Muscle layer of colon (tissue), 2 donors: ENCODE measurements at regions not wholly inside any gene's neighbourhood (a gene's known extent, or its start where the extent isn't known, plus 50 kb on each side); places are given as distances from the start of the nearest gene placed in this dataset.
"Not testable (repeated sequence)": the region's sequence is repeated elsewhere in the genome, so short reads cannot be mapped to it uniquely, and the experiment has no call there.

Source experiments
- H3K27ac ChIP-seq: one replicate; pipeline ENCODE4 v1.7.0; 2013; ENCODE audit warnings: low read depth, mild to moderate bottlenecking, low read length, moderate library complexity
- H3K27me3 ChIP-seq, 2 donors: one replicate each; pipeline ENCODE4 v1.7.0; 2013; ENCODE audit warnings: low read length in 2 of 2, mild to moderate bottlenecking in 2 of 2; ENCODE audit not compliant: insufficient read depth in 2 of 2, control insufficient read depth in 1 of 2
- H3K36me3 ChIP-seq: one replicate; pipeline ENCODE4 v1.7.0; 2013; ENCODE audit warnings: mild to moderate bottlenecking, low read length; ENCODE audit not compliant: insufficient read depth
- H3K4me1 ChIP-seq: one replicate; pipeline ENCODE4 v1.7.0; 2013; ENCODE audit warnings: mild to moderate bottlenecking, low read length; ENCODE audit not compliant: insufficient read depth
- H3K4me3 ChIP-seq, 2 donors: one replicate each; pipeline ENCODE4 v1.7.0; 2013; ENCODE audit warnings: low read length in 2 of 2, low read depth in 1 of 2, mild to moderate bottlenecking in 1 of 2, moderate library complexity in 1 of 2
- H3K9ac ChIP-seq: one replicate; pipeline ENCODE4 v1.7.0; 2013; ENCODE audit warnings: low read length
- H3K9me3 ChIP-seq: one replicate; pipeline ENCODE4 v1.7.0; 2013; ENCODE audit warnings: mild to moderate bottlenecking, low read length
- donor health status: abdominal sarcoma.
- donor health status: Adenocarcinoma of cecum.

DNA sequence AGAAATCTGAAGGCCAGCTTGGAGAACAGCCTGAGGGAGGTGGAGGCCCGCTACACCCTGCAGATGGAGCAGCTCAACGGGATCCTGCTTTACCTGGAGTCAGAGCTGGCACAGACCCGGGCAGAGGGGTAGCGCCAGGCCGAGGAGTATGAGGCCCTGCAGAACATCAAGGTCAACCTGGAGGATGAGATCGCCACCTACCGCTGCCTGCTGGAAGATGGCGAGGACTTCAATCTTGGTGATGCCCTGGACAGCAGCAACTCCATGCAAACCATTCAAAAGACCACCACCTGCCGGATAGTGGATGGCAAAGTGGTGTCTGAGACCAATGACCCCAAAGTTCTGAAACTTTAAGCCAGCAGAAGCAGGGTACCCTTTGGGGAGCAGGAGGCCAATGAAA lies 318.4 kb downstream of the ZFHX3 start:
- H3K4me1 ChIP-seq, H3K36me3 ChIP-seq, H3K27me3 ChIP-seq, H3K9me3 ChIP-seq, H3K9ac ChIP-seq, H3K4me3 ChIP-seq, H3K27ac ChIP-seq: not testable (repeated sequence)

GRCh38 chr16:72728516-72728915 lies 319.4 kb downstream of the ZFHX3 start:
- no peaks in the 10 kb centered on the region for H3K9me3 ChIP-seq
- no peaks in the 10 kb centered on the region for H3K36me3 ChIP-seq
- no peak overlapping the region for H3K4me3 ChIP-seq
- no peaks in the 10 kb centered on the region for H3K27me3 ChIP-seq
- no peak overlapping the region for H3K9ac ChIP-seq
- H3K27ac ChIP-seq = no peak overlapping the region
- no peaks in the 10 kb centered on the region for H3K4me1 ChIP-seq

DNA sequence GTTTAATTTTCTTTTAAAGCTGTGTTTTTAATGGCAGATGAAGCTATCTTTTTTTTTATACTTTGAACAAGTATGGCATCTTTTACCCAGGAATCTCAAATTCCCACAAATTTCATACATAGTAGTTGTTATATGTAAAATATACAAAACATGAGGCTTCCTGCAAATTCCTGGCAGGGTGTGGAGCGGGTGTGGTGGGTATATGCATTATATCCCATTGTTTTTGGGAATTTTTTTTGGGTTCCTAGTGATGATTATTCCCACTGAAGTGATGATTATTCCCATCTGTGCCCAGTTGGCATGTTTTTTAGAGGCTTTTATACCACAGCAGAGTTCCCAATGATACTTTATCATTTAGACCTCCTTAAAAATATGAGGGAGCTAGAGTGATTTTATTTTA lies 320.4 kb downstream of the ZFHX3 start:
- Histone ChIP-seq H3K9ac (no peak overlapping the region), H3K4me3 (no peak overlapping the region), H3K27ac (no peak overlapping the region), H3K4me1 (no peaks in the 10 kb centered on the region), H3K36me3 (no peaks in the 10 kb centered on the region), H3K9me3 (no peaks in the 10 kb centered on the region), H3K27me3 (no peaks in the 10 kb centered on the region)

GRCh38 chr16:72725643-72726042 lies 322.3 kb downstream of the ZFHX3 start:
- H3K27me3 ChIP-seq = no peaks in the 10 kb centered on the region
- no peaks in the 10 kb centered on the region for H3K36me3 ChIP-seq
- H3K9ac ChIP-seq = no peak overlapping the region
- no peak overlapping the region for H3K27ac ChIP-seq
- no peaks in the 10 kb centered on the region for H3K9me3 ChIP-seq
- H3K4me1 ChIP-seq = no peaks in the 10 kb centered on the region
- H3K4me3 ChIP-seq = no peak overlapping the region

DNA sequence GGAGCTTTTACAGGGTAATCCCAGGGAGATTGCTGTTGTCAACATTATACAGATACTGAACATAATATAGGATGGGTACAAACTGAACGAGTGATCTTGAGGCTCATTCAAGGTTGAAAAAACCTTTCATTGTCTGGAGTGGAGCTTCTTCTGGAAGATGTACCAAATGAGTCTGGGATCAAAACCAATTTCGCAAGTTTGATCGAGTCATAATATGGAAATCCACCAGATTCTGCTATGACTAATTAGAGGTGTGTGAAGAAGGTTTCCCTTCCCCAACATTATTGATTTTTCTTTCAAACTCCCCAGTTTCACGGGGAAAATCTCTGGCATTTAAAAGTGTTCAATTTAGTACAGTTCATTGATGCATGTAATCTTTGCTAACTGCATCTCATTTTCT lies 324.1 kb downstream of the ZFHX3 start:
- Histone ChIP-seq H3K9ac (no peak overlapping the region), H3K9me3 (no peaks in the 10 kb centered on the region), H3K4me1 (no peaks in the 10 kb centered on the region), H3K36me3 (no peaks in the 10 kb centered on the region), H3K27ac (no peak overlapping the region), H3K27me3 (no peaks in the 10 kb centered on the region), H3K4me3 (no peak overlapping the region)

DNA sequence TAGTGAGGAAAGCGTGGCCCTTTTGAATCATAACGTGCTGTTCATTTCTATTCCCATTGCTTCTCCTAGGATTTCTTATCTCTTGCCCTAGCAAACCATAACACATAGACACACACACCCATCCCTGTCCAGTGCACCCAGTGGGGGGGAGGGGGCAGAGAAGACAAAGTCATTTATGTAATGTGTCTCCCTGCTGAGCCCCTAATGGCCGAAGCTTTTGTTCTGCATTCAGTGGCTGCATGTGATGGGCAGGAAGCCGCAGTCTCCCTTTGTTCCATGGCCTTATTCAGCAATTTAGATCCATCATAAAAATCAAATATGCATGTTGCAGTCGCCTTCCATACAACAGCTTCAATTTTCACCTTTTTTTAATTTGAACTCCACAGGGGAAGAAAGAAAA lies 325.4 kb downstream of the ZFHX3 start:
- Histone ChIP-seq H3K27ac (no peak overlapping the region), H3K27me3 (no peaks in the 10 kb centered on the region), H3K36me3 (no peaks in the 10 kb centered on the region), H3K4me1 (no peaks in the 10 kb centered on the region), H3K4me3 (no peak overlapping the region), H3K9me3 (no peaks in the 10 kb centered on the region), H3K9ac (no peak overlapping the region)

DNA sequence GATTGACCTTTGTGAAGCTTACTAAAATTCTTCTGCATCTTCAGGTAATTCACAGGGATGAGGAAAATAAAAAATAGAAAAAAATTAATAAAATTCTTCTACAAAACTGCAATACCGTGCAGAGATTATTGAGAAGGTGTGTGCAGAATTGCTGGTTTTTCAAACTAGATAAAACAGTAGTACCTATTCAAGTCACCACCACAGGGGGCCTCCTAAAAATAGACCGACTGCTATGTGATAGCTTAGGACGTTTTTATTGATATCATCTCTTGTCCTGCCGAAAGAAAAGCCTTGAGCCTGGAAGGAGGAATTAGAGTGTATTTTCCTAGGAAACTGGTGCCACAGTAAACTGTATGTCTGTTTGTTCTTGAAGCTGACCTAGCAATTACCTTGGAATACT lies 325.9 kb downstream of the ZFHX3 start:
- H3K9ac ChIP-seq = no peak overlapping the region
- H3K27ac ChIP-seq = no peak overlapping the region
- H3K27me3 ChIP-seq = no peaks in the 10 kb centered on the region
- H3K36me3 ChIP-seq = no peaks in the 10 kb centered on the region
- no peaks in the 10 kb centered on the region for H3K9me3 ChIP-seq
- no peak overlapping the region for H3K4me3 ChIP-seq
- H3K4me1 ChIP-seq = no peaks in the 10 kb centered on the region

DNA sequence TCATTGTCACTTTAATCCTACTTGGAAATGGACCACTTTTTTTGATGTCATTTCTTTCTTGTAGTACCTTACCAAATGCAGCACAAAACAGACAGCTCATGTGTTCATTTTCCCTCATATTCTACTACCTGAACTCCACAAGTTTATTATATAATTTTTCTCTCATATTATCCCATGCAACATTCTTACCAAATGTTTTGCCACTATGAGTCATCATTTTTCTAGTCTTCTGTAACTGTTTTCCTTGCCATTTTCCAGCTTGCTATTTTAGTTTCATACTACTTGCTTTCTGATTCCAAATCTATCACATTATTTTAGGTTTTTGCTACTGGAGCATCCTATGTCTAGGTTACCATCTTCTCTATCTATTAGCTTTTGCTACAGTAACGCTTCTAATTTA lies 332.7 kb downstream of the ZFHX3 start:
- H3K36me3 ChIP-seq = no peaks in the 10 kb centered on the region
- no peak overlapping the region for H3K4me3 ChIP-seq
- H3K27ac ChIP-seq = no peak overlapping the region
- no peaks in the 10 kb centered on the region for H3K27me3 ChIP-seq
- H3K4me1 ChIP-seq = no peaks in the 10 kb centered on the region
- no peak overlapping the region for H3K9ac ChIP-seq
- H3K9me3 ChIP-seq = no peaks in the 10 kb centered on the region

GRCh38 chr16:72711823-72712222 lies 336.1 kb downstream of the ZFHX3 start:
- Histone ChIP-seq H3K4me1 (no peaks in the 10 kb centered on the region), H3K27me3 (no peaks in the 10 kb centered on the region), H3K9me3 (no peaks in the 10 kb centered on the region), H3K4me3 (no peak overlapping the region), H3K27ac (no peak overlapping the region), H3K9ac (no peak overlapping the region), H3K36me3 (no peaks in the 10 kb centered on the region)

- no peak overlapping the region for H3K27ac ChIP-seq
- no peak overlapping the region for H3K4me3 ChIP-seq
- no peaks in the 10 kb centered on the region for H3K27me3 ChIP-seq
- no peaks in the 10 kb centered on the region for H3K9me3 ChIP-seq
- no peaks in the 10 kb centered on the region for H3K4me1 ChIP-seq
- no peaks in the 10 kb centered on the region for H3K36me3 ChIP-seq
- H3K9ac ChIP-seq = no peak overlapping the region
These were observed 342.1 kb downstream of the ZFHX3 start for GRCh38 chr16:72705801-72706200.

GRCh38 chr16:72704746-72705372 lies 343.1 kb downstream of the ZFHX3 start:
- no peaks in the 10 kb centered on the region for H3K27me3 ChIP-seq
- H3K4me1 ChIP-seq = no peaks in the 10 kb centered on the region
- no peak overlapping the region for H3K9ac ChIP-seq
- no peaks in the 10 kb centered on the region for H3K9me3 ChIP-seq
- no peak overlapping the region for H3K27ac ChIP-seq
- H3K4me3 ChIP-seq = no peak overlapping the region
- no peaks in the 10 kb centered on the region for H3K36me3 ChIP-seq

- Histone ChIP-seq H3K9me3 (no peaks in the 10 kb centered on the region), H3K27ac (no peak overlapping the region), H3K9ac (no peak overlapping the region), H3K4me1 (no peaks in the 10 kb centered on the region), H3K27me3 (no peaks in the 10 kb centered on the region), H3K4me3 (no peak overlapping the region), H3K36me3 (no peaks in the 10 kb centered on the region)
These were observed 358.1 kb downstream of the ZFHX3 start for GRCh38 chr16:72689851-72690250.
